NOMO-1 treated with dmso at 0.1 percent for 144 hours (cell line): ENCODE measurements at regions not wholly inside any gene's neighbourhood (a gene's known extent, or its start where the extent isn't known, plus 50 kb on each side); places are given as distances from the start of the nearest gene placed in this dataset.

ENCODE experiments used
- DNase-seq: peaks from one replicate; lab custom pipeline; 2025; ENCODE audit not compliant: unreplicated experiment; lab: John Stamatoyannopoulos, UW

DNA sequence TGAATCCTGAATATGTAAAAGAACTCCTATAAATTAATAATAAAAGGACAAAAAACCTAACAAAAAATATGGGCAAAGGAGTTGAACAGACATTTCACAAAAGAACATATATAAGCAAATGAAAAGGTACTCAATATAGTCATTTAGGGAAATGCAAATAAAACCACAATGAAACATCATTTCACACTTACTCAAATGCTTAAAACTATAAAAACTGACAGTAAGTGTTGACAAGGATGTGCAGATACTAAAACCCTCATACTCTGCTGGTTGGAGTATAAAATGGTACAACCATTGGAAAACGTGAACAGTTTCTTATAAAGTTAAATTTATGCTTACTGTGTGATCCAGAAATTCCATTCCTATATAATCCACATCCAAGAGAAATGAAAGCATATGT lies 247.1 kb downstream of the GXYLT1 start:
- DNase-seq, result no peak

DNA sequence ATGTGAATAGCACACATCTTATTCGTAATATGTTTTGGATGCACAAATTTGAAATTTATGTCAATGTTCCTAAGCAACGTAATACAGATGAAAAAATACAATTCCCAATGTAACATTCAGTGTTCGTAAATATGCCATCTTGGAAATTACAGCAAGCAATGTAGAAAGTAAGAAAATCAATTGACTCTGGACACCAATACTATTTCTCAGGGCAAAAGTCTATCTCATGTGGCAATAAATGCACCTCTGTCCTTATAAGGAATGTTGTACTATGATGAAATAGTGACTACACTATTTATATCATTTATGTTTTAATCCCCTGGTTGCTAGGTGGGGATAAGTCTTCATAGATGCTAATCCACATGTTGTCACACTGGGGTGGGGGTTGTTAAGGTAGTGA lies 251.2 kb downstream of the GXYLT1 start:
- DNase-seq, result no peak

DNA sequence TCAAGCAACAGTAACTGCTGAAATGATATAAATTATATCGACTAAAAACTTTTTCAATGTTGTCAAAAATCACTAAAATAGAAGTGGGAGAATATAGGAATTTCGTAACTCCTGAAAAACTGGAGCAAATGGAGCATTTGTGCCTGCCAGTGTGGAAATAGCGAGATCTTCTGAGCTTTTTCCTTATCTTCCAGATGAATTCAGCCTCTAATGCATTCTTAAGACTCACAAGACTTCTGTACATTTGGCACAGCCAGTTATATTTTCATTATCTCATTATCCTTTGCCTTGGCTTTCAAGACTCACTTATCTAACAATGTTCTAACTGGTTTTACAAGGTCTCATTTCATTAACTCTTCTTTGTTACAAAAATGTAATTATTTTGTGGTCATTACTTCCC lies 252.4 kb downstream of the GXYLT1 start:
- no peak for DNase-seq

DNA sequence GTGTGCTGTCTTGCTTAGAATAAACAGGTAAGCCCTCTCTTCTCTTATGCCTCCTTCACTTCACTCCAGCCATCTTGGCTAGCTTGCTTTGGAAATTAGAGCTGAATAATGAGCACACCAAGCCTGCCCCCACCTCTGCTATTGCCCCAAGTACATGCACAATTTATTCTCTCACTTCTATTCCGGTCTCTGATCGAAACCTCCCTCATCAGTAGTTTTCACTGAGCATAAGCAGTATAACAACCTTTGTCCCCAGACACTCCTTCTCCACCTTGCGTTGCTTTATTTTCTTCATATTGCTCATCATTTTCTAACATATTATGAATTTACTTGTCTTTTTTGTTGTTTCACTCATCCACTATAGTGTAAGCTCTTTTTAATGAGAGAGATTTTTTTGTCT lies 253.4 kb downstream of the GXYLT1 start:
- no peak for DNase-seq

DNA sequence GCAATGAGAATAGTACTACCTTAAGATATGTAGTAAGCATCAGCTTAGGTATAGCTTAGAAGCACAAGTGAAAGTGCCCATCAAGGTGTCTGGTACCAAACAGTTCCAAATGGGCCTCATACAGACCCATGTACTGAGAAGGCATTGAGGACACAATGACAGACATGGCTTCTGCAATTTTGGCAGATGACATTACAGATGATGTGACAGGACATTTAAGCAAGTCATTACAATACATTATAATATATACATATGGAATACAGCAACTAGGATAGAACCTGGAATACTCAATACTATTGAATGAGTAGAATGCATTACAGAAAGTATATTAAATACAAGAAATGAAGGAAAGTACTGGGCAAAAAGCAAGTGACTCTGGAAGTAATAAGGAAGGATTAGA lies 256.4 kb downstream of the GXYLT1 start:
- no peak for DNase-seq

DNA sequence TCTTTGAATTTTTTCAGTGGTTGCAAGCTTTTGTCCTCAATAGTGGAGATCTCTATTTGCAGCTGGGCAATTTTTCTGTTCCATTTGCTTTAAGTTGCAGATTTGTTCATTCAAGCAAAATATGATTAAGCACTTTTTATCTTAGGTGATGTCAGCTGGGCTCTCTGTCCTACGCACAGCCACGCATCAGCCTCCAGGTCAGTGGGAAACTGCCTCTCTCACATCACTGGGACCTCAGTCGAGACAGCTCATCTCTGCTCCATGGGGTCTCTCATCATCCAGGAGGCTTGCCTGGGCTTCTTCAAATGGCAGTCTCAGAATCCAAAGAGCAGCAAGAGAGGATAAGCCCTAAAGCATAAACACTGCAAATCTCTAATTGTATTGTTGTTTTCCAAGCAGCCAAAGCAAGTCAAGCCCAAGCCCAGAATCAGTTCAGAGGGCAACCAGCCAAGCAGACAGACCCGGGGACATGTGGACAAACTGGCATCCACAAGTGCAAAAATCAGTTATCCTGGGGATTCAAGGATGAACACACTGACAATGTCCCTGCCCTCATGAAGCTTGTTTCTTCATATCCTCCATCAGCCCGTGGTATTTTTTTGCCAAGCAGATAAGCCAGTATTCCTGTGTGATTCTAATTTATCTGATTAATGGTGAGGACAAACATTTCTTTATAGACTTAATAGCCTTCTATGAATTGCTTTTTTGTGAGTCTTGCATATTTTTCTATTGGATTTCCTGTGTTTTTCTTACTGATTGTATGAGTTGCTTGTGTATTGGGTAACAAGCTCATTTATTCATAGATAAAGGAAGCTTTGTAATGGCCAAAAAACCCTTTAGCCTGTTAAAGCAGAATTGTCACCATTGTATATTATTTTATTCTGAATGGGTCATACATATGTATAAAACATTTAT lies 262.5 kb downstream of the GXYLT1 start:
- no peak for DNase-seq

DNA sequence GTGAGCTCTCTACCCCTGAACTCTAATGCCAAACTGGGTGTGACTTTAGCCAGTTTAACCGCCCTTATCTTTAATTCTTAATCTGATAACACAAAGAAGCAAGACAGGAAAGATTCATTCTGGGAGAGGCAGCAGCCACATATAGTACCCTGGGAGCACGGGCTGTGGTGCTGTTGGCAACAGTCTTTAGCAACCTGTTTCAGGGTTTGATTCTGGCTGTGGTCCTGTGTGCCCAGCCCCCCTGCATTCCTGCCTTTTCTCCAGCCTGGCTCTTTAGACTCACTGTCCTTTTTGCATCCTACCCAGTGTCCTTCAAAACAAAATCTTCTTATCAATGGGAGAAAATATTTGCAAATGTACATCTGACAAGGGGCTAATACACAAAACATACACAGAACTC lies 275.2 kb downstream of the GXYLT1 start:
- no peak for DNase-seq

DNA sequence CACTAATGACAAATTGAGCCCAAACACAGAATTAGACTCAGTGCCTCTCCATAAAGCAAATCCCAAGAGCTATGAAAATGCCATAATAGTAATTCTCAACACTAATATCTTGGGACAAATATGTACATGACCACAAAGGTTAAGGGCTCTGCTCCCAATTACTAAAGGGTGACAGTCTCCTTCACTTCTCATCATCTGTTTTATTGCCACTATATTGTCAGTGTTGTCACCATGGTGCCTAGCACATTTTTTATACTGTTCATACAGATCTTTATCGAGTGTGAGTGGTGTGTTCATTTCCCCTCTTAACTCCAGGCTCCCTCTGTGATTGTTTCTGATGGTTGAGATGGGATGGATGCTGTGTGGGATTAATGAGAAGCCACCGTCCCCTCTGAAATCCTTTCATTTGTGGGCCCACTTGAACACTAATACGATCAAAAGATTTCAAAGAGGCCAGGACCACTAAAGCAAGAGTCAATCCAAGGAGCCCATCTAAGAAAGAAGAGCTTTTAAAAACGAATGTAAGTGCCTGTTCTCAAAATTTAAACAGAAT lies 277.7 kb downstream of the GXYLT1 start:
- DNase-seq, result no peak

DNA sequence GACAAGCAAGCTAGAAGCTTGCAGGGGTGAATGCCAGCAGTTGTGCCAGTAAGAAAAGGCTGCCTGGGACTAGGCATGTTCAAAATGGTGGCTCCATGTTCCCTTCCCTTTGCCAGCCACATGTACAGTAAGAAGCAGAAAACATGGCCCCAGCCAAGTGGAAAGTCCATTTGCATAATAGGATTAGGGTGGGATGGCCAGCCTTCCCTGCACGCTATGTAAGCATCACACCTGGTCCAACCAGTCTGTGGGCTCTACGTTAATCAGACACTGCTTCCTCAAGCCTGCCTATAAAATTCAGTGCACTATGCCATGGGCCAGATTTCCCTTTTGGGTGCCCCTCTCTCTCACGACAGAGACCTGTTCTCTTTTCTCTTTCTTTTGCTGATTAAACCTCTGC lies 288.4 kb downstream of the GXYLT1 start:
- DNase-seq, result no peak

DNA sequence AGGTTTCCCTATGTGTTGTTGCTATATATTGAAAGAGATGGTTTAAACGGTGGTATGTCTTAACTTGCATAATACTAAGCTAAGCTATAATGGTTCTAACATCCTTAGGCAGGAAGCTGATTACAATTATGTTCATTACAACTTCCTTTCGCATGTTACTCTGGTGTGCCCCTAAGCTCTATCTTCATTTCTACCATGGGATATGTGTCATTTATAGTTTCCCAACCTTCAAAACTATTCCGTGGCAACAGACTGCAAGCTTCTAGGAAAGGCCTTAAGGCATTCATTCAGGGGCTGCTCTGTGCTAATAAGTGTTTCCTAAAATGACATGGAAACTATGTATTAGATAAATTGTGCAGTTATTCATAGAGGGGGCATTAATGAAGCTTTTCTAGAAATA lies 294.6 kb downstream of the GXYLT1 start:
- DNase-seq, result peak; percentile 80

DNA sequence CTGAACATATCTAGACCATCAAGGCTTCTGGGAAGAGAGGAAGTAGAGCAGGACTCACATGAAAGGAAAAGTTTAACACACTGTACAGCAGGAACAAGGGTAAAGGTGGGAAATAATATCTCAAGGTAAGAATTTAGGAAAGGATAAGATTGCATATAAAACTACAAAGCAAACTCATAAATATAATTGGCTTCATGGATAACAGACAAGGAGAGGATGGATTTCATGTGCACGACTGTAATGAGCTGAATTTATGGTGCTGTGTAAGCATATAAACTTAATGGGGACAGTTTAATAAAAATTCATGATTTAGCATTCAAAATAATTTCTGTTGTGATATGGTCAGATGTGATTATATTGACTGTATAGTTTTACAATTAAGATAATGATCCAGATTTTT lies 298.0 kb downstream of the GXYLT1 start:
- no peak for DNase-seq

DNA sequence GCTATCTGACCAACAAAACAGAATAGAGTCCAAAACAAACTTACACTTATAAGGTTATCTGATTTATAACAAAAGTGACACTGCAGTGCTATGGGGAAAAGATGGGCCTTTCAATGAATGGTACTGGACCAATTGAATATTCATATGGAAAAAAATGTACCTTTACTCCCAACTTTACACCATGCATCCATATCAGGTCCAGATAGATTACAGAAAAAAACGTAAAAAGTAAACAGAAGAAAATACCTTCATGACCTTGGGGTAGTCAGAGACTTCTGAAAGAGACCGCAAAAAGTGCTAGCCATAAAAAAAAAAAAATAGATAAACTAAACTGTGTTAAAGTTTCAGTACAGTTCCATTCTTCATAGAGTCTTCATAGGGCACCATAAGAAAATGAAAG lies 308.3 kb downstream of the GXYLT1 start:
- no peak for DNase-seq

DNA sequence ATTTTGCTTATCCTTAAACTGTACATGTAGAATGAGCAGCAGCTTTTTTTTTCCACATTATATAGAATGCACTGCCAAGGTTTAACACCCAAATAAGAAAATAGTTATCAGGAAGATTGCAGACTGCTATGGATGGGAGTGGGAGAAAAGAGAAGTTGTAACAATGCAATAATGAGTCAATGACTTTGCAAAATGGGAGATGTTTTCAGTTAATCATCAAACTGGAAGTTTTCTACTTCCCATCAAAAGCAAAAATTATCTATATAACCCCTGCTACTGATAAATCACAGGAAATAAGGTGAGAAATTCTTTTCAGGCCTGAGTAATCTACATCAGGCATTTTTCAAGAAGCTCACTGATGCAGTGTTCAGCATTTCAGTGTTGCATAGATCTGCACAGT lies 309.1 kb downstream of the GXYLT1 start:
- no peak for DNase-seq

DNA sequence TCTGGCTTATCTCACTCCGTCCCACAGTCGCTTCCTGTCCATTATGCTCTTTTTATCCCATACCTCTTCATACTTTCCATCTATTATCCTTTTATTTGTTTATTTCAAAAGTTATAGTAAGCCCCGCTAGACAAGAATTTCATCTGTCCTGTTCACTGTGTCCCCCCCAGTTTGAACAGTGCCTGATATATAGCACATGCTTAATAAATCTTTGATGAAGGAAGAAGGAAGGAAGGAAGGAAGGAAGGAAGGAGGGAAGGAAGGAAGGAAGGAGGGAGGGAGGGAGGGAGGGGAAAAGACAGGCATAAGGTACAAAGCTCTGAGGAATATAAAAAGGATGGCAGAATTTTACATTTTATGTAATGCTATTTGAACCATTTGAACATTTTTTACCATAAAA lies 324.7 kb downstream of the GXYLT1 start:
- no peak for DNase-seq

DNA sequence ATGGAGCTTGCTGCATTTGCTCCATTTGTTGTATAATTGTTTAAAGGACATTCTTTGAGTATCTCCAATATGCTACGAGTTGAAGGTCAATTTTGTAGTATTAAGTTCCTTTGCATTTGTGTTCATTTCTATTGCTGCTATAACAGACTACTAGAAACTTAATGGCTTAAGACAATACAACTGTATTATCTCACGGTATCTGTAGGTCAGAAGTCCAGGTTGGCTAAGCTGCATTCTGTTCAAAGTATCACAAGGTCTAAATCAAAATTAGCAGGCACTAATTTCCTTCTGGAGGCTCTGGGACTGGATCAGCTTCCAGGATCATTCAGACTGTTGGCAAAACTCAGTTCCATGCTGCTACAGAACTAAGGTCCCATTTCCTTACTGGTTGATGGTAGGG lies 340.6 kb downstream of the GXYLT1 start:
- DNase-seq, result no peak

DNA sequence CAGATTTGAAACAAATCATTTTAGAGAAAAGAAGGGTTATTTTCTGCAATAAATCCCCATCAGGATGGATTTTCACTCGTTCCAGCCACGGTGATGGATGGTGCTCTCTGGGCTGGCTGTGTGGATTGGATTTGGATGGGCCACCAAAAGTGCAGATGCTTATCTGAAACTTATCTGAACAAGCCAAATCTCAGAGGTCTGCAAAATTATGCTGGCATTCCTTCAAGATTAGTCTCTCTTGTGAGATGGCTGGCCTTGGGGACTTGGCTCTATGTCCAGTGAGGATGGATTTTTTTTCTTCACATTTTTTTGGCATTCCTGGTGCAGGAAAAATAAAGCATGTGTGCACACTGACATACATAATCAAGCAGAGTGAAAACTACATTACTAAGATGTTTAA lies 341.9 kb downstream of the GXYLT1 start:
- no peak for DNase-seq

DNA sequence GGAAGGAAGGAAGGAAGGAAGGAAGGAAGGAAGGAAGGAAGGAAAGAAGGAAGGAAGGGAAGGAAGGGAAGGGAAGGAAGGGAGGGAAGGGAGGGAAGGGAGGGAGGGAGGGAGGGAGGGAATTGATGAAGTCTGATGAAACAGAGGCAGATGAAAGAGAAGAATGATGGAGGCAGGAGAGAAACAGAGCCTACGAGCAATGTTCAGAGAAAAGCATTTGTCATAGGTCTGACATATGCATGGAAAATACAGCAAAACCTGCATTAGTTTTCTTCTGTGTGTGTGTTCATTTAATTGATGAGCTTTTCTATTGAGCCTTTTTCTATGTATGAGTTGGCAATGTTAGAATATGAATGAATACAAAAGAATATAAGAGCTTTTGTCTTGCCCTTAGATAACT lies 343.4 kb downstream of the GXYLT1 start:
- DNase-seq, result no peak

DNA sequence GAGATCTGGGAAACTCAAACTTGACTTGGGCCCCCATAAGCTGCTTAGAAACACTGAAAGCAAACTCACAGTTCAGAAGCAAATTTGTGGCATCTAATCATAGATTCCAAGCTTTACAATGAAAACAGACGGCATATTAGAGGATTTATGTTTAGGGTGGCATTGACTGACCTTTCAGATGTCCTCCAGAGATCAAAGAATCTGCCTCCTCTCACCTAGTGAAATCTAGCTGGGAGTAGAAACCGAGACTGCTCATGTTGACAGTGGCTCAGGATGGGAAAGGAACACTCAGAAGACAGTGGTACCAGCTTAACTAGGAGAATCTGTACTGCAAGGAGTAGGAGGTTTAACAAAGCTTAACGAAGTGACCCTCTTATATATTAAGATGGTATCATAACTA lies 345.0 kb downstream of the GXYLT1 start:
- DNase-seq, result no peak

DNA sequence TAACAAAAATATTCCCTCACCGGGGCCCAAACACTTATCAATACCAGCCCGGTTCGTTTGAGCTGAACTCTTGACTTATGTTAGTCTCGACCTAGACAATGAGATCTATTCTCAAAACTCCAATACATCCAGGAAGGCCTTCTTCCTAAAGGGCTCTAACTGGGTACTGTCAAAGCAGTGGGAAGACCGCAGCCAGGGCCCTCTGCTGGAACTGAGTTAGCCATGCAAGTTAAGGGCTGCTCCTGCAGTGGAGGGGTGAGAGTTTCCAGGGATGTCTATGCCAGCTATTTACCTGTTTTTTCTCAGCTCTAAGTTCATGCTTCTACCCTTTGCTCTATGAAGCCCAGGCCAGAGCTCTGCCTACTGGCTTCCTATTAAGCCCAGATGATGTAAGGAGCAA lies 348.8 kb downstream of the GXYLT1 start:
- DNase-seq, result no peak

DNA sequence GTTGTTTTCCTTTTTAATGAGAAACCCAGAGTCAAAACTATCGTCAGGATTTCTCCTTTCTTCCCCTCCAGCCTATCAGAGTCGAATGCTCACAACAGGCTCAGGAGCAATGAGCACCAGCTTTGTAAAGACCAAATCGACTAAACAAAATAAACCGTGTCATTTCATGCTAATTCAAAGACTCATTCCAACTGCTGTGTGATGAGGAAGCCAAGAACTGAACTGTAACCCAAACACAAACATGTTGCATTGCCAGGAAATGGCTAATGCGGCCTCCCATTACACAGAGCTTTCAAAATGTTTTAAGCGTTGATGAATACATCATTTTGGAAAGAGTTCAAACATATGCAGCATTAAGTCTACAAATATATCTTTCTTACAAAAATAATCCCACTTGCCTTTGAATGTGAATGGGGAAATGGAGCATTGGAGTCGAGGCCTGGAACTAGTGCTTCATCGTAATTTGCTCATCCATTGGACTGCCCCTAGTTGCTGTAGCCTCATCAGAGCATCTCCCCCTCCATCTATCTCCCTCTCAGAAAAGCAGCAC lies 349.5 kb downstream of the GXYLT1 start:
- no peak for DNase-seq

DNA sequence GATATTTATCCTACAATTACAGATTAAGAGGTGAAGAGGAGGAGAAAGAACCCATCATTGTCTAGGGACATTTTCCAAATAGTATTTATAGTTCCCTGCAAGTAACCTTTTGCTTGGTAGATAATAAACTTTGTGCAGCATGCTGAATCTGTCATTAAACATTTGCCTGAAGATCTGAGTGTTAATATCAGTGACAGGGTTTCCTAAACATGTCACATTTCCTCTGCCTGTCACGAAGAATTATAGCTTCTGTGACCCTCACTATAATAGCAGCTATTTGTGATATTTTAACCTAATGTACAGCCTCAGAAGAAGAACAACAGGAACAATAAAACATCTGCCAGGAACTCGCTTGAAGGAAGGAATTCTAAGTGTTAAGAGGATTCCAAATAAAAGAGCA lies 350.3 kb downstream of the GXYLT1 start:
- no peak for DNase-seq

DNA sequence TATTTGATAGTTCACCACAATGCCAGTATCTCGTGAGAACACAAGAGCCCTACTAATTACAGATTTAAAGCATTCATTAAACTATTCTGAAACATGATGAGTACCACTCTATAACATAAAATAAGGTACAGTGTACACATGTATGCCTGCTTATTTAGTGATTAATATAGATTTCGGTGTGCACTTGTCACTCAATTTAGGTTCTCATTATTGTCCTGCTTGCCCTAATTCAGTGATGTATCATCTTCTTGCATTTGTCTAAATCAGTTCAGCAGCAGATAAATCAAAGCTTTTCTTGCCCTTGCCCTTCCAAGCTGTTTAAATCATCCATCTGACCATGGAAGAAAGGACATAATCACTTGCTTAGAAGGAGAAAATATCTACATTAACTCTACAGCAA lies 359.7 kb downstream of the GXYLT1 start:
- DNase-seq, result no peak

DNA sequence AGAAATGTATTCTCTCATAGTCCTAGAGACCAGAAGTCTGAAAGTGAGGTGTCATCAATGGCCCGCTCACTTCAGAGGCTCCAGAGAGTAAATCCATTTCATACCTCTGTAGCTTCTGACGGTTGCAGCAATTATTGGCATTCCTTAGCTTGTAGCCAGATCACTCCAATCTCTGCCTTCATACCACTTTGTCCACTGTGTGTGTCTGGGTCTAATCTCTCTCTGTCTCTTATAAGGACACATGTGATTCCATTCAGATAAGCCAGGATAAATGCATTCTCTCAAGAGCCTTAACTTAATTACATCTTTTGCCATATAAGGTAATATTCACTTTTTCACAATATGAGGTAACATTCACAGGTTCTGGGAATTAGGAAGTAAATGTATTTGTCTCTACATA lies 365.7 kb downstream of the GXYLT1 start:
- no peak for DNase-seq
